ENCODE measurements at regions not wholly inside any gene's neighbourhood (a gene's known extent, or its start where the extent isn't known, plus 50 kb on each side); places are given as distances from the start of the nearest gene placed in this dataset.

GRCh38 chr15:39396979-39397615 is 183.8 kb upstream of the THBS1 start:
- POLR2A ChIA-PET (ENCODE audit: low non-redundant PET): no interaction called here
- no peak for TF ChIP-seq CTCF (conservative IDR thresholded peaks at IDR 0.05; ENCODE audit: low read depth)
- DNase-seq (ENCODE audit: low spot score): no peak
- CTCF ChIA-PET: interaction anchor here (1.1 kb wide), 1 partner anchor 403 kb away, joined by 5 read pairs; no protein-coding TSS in a partner anchor
- no peak overlapping the region for H3K27ac ChIP-seq

GRCh38 chr15:39397883-39398282 is 183.0 kb upstream of the THBS1 start:
- TF ChIP-seq CTCF (conservative IDR thresholded peaks at IDR 0.05; ENCODE audit: low read depth): no peak
- no peak for DNase-seq (ENCODE audit: low spot score)
- CTCF ChIA-PET: interaction anchor here (0.8 kb wide), 1 partner anchor 849 kb away, joined by 4 read pairs; no protein-coding TSS in a partner anchor
- POLR2A ChIA-PET (ENCODE audit: low non-redundant PET): no interaction called here
- H3K27ac ChIP-seq: no peak overlapping the region

- ChIA-PET POLR2A (ENCODE audit: low non-redundant PET) (no interaction called here), CTCF (no interaction called here)
- no peak for TF ChIP-seq CTCF (conservative IDR thresholded peaks at IDR 0.05; ENCODE audit: low read depth)
- no peak for DNase-seq (ENCODE audit: low spot score)
- H3K27ac ChIP-seq: no peak overlapping the region
Measured at GRCh38 chr15:39399600-39399999, 181.3 kb upstream of the THBS1 start.

GRCh38 chr15:39400002-39400401 is 180.9 kb upstream of the THBS1 start:
- no peak for DNase-seq (ENCODE audit: low spot score)
- H3K27ac ChIP-seq: no peak overlapping the region
- POLR2A ChIA-PET (ENCODE audit: low non-redundant PET): no interaction called here
- no peak for TF ChIP-seq CTCF (conservative IDR thresholded peaks at IDR 0.05; ENCODE audit: low read depth)
- CTCF ChIA-PET: no interaction called here

GRCh38 chr15:39400821-39401550 is 179.9 kb upstream of the THBS1 start:
- no peak overlapping the region for H3K27ac ChIP-seq
- POLR2A ChIA-PET (ENCODE audit: low non-redundant PET): no interaction called here
- CTCF ChIA-PET: interaction anchor here (0.7 kb wide), 1 partner anchor 240 kb away, joined by 3 read pairs; no protein-coding TSS in a partner anchor
- no peak for TF ChIP-seq CTCF (conservative IDR thresholded peaks at IDR 0.05; ENCODE audit: low read depth)
- DNase-seq (ENCODE audit: low spot score): no peak

GRCh38 chr15:39403640-39404117 is 177.2 kb upstream of the THBS1 start:
- CTCF ChIA-PET: interaction anchor here (2.1 kb wide), 1 partner anchor 177 kb away, joined by 6 read pairs; the partner anchor contains the start of gene THBS1
- TF ChIP-seq CTCF (conservative IDR thresholded peaks at IDR 0.05; ENCODE audit: low read depth): no peak
- POLR2A ChIA-PET (ENCODE audit: low non-redundant PET): interaction anchor here (0.7 kb wide), 1 partner anchor 12 kb away, joined by 3 read pairs; no protein-coding TSS in a partner anchor
- DNase-seq (ENCODE audit: low spot score): peak; percentile 41
- no peak overlapping the region for H3K27ac ChIP-seq

All from RWPE1 (cell line).